Adipocyte (in vitro differentiated cells): ENCODE measurements at regions not wholly inside any gene's neighbourhood (a gene's known extent, or its start where the extent isn't known, plus 50 kb on each side); places are given as distances from the start of the nearest gene placed in this dataset.

Experiments used
- DNase-seq: peaks from one replicate; pipeline ENCODE4 v3.0.0-alpha.2; 2015; ENCODE audit warnings: low read depth
- H3K27me3 ChIP-seq: replicated peaks from 2 replicates; pipeline ENCODE4 v1.7.0; 2013; ENCODE audit warnings: mild to moderate bottlenecking, low read length, moderate library complexity; ENCODE audit not compliant: control insufficient read depth, insufficient read depth
- H3K36me3 ChIP-seq: 2 replicates; pipeline ENCODE4 v1.7.0; 2013; ENCODE audit warnings: low read length, mild to moderate bottlenecking, moderate library complexity; ENCODE audit not compliant: control insufficient read depth, insufficient read depth, severe bottlenecking
- H3K4me1 ChIP-seq: 2 replicates; pipeline ENCODE4 v1.7.0; 2013; ENCODE audit warnings: mild to moderate bottlenecking, low read length, moderate library complexity; ENCODE audit not compliant: control insufficient read depth, insufficient read depth
- H3K4me3 ChIP-seq: 2 replicates; pipeline ENCODE4 v1.7.0; 2013; ENCODE audit warnings: mild to moderate bottlenecking, low read length, moderate library complexity
- H3K9ac ChIP-seq: 2 replicates; pipeline ENCODE4 v1.7.0; 2013; ENCODE audit warnings: mild to moderate bottlenecking, low read length, moderate library complexity
- H3K9me3 ChIP-seq: 2 replicates; pipeline ENCODE4 v1.7.0; 2013; ENCODE audit warnings: mild to moderate bottlenecking, low read length, moderate library complexity; ENCODE audit not compliant: control insufficient read depth

GRCh38 chr4:149077181-149077580, 635.0 kb upstream of the NR3C2 start:
- no peak for DNase-seq
- Histone ChIP-seq H3K4me1 (no peaks in the 10 kb centered on the region), H3K9me3 (no peaks in the 10 kb centered on the region), H3K36me3 (no peaks in the 10 kb centered on the region), H3K9ac (no peak overlapping the region), H3K4me3 (no peak overlapping the region), H3K27me3 (no peaks in the 10 kb centered on the region)

DNA sequence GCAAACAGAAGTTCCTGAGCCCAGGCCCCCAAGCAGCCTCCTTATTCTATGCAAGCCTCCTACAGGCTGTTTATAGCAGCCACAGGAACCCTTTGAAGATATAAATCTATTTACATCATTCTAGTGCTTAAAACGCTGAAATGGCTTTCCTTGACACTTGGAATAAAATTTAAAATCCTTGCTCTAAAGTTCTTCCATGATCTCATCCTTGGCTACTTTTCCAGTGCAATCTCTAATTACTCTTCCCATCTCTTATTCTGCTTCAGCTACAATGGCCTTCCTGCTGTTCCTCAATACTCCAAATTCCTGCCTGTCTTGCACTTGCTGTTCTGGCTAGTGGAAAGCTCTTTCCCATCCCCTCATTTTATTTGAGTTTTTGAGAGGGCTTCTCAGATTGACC, 634.2 kb upstream of the NR3C2 start:
- H3K27me3 ChIP-seq: no peaks in the 10 kb centered on the region
- no peak for DNase-seq
- no peaks in the 10 kb centered on the region for H3K4me1 ChIP-seq
- H3K36me3 ChIP-seq: no peaks in the 10 kb centered on the region
- H3K9me3 ChIP-seq: no peaks in the 10 kb centered on the region
- H3K4me3 ChIP-seq: no peak overlapping the region
- no peak overlapping the region for H3K9ac ChIP-seq

GRCh38 chr4:149072384-149072783, 630.2 kb upstream of the NR3C2 start:
- H3K9me3 ChIP-seq: no peaks in the 10 kb centered on the region
- H3K4me3 ChIP-seq: no peak overlapping the region
- no peak overlapping the region for H3K9ac ChIP-seq
- DNase-seq: no peak
- H3K36me3 ChIP-seq: no peaks in the 10 kb centered on the region
- no peaks in the 10 kb centered on the region for H3K27me3 ChIP-seq
- H3K4me1 ChIP-seq: no peaks in the 10 kb centered on the region

DNA sequence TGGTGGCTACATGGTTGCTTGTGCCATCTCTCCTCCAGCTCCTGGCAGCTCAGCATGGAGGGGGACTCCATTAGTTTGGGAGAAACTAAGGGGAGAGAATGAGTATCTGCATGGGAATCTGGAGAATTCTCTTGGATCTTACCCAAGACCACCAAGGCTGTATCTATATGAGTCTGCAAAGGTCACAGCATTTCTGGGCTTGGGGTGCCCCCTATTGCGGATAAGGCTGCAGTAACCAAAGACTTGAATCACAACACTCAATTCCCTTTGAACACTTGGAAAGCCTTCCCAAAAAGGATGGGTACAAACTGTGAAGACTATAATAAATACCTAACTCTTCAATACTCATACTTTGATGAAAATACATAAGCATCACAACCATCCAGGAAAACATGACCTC, 623.5 kb upstream of the NR3C2 start:
- H3K9ac ChIP-seq: no peak overlapping the region
- DNase-seq: no peak
- no peaks in the 10 kb centered on the region for H3K27me3 ChIP-seq
- no peak overlapping the region for H3K4me3 ChIP-seq
- H3K36me3 ChIP-seq: no peaks in the 10 kb centered on the region
- no peaks in the 10 kb centered on the region for H3K4me1 ChIP-seq
- H3K9me3 ChIP-seq: no peaks in the 10 kb centered on the region

- Histone ChIP-seq H3K27me3 (no peaks in the 10 kb centered on the region), H3K9ac (no peak overlapping the region), H3K9me3 (no peaks in the 10 kb centered on the region), H3K4me1 (no peaks in the 10 kb centered on the region), H3K36me3 (no peaks in the 10 kb centered on the region), H3K4me3 (no peak overlapping the region)
- no peak for DNase-seq
Observed at GRCh38 chr4:149062997-149063396, 620.8 kb upstream of the NR3C2 start.

DNA sequence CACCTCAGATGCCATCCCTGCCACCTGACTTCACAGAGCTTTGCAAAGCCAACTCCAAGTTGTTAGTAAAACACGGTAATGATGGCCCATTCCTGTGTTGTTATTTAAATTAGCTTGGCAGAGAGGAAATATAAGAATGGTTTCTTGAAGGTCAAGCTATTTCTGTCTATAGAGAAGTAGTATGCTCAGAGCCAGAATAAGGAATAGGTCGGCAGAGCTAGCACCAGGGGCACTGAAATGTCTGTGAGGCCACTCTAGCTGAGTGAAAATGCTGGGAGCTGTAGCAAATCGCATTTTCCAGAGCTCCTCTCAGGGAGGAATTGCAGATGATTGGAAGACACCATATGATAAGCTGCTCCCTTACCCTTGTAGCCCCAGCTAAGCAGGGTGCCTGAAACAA, 615.4 kb upstream of the NR3C2 start:
- H3K36me3 ChIP-seq: no peaks in the 10 kb centered on the region
- no peak overlapping the region for H3K9ac ChIP-seq
- no peaks in the 10 kb centered on the region for H3K27me3 ChIP-seq
- no peak for DNase-seq
- H3K4me3 ChIP-seq: no peak overlapping the region
- H3K9me3 ChIP-seq: no peaks in the 10 kb centered on the region
- H3K4me1 ChIP-seq: no peaks in the 10 kb centered on the region

- no peaks in the 10 kb centered on the region for H3K36me3 ChIP-seq
- no peaks in the 10 kb centered on the region for H3K4me1 ChIP-seq
- DNase-seq: no peak
- no peaks in the 10 kb centered on the region for H3K27me3 ChIP-seq
- H3K9me3 ChIP-seq: no peaks in the 10 kb centered on the region
- H3K9ac ChIP-seq: no peak overlapping the region
- no peak overlapping the region for H3K4me3 ChIP-seq
Observed at GRCh38 chr4:149056615-149057014, 614.4 kb upstream of the NR3C2 start.

DNA sequence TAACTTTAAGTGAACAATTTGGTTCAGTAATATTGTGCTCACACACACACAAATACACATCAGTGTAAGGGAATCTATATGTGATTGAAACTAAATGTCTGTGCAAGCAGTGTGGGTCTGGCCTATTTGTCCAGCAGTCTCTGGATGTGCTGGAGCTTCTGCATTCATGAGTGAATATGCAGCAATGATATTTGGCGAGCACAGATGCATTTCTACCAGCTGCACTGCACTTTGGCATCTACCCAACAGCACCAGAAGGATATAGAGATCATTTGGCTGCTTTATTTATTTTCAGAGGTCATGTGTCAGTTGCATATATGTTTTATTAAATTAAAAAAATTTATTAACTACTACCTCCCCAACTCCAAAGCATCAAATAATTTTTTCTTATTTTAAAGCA, 613.4 kb upstream of the NR3C2 start:
- Histone ChIP-seq H3K36me3 (no peaks in the 10 kb centered on the region), H3K9me3 (no peaks in the 10 kb centered on the region), H3K9ac (no peak overlapping the region), H3K4me3 (no peak overlapping the region), H3K27me3 (no peaks in the 10 kb centered on the region), H3K4me1 (no peaks in the 10 kb centered on the region)
- DNase-seq: no peak

DNA sequence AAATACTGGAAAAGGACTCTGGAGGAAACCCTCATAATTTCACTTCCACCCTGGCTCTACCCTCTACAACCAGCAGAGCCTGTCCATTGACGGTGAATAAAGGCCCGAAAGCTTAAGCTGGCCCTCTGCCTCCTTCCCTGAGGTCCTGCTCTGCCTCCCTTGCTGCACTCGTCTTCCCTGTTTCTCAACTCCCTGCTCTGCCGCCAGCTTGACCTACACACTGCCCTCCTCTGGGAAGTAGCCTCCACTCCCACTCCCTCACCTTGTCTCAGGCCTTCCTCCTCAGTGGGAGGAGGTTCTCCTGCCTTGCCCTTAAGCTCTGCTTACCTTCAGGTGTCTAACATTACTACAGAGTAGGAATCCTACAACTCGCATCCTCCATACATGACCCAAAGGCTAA, 608.6 kb upstream of the NR3C2 start:
- Histone ChIP-seq H3K9ac (no peak overlapping the region), H3K27me3 (no peaks in the 10 kb centered on the region), H3K4me3 (no peak overlapping the region), H3K9me3 (no peaks in the 10 kb centered on the region), H3K36me3 (no peaks in the 10 kb centered on the region), H3K4me1 (no peaks in the 10 kb centered on the region)
- DNase-seq: no peak

- DNase-seq: no peak
- H3K4me3 ChIP-seq: no peak overlapping the region
- H3K9ac ChIP-seq: no peak overlapping the region
- H3K9me3 ChIP-seq: no peaks in the 10 kb centered on the region
- H3K4me1 ChIP-seq: no peaks in the 10 kb centered on the region
- no peaks in the 10 kb centered on the region for H3K27me3 ChIP-seq
- no peaks in the 10 kb centered on the region for H3K36me3 ChIP-seq
Observed at GRCh38 chr4:149048451-149049143, 606.4 kb upstream of the NR3C2 start.

GRCh38 chr4:149047368-149047767, 605.2 kb upstream of the NR3C2 start:
- Histone ChIP-seq H3K4me1 (no peaks in the 10 kb centered on the region), H3K36me3 (no peaks in the 10 kb centered on the region), H3K27me3 (no peaks in the 10 kb centered on the region), H3K9me3 (no peaks in the 10 kb centered on the region), H3K9ac (no peak overlapping the region), H3K4me3 (no peak overlapping the region)
- DNase-seq: peak; percentile 3

- H3K9ac ChIP-seq: no peak overlapping the region
- H3K36me3 ChIP-seq: no peaks in the 10 kb centered on the region
- no peaks in the 10 kb centered on the region for H3K27me3 ChIP-seq
- no peak for DNase-seq
- H3K4me1 ChIP-seq: no peaks in the 10 kb centered on the region
- no peak overlapping the region for H3K4me3 ChIP-seq
- no peaks in the 10 kb centered on the region for H3K9me3 ChIP-seq
Observed at GRCh38 chr4:149045731-149046130, 603.5 kb upstream of the NR3C2 start.
